IPS DF 6.9 (cell line): ENCODE measurements at regions not wholly inside any gene's neighbourhood (a gene's known extent, or its start where the extent isn't known, plus 50 kb on each side); places are given as distances from the start of the nearest gene placed in this dataset.

Experiments used
- DNase-seq: peaks from one replicate; pipeline ENCODE4 v3.0.0-alpha.2; 2013; ENCODE audit warnings: low read depth, low spot score
- H3K27ac ChIP-seq: one replicate; pipeline ENCODE4 v1.5.1; 2013; ENCODE audit warnings: low read length, control low read depth
- H3K27me3 ChIP-seq: 2 replicates; pipeline ENCODE4 v1.6.1; 2013; ENCODE audit warnings: mild to moderate bottlenecking, low read length; ENCODE audit not compliant: control insufficient read depth, insufficient read depth
- H3K36me3 ChIP-seq: 2 replicates; pipeline ENCODE4 v1.6.1; 2013; ENCODE audit warnings: low read length; ENCODE audit not compliant: control insufficient read depth, insufficient read depth
- H3K4me1 ChIP-seq: 2 replicates; pipeline ENCODE4 v1.6.1; 2013; ENCODE audit warnings: low read length; ENCODE audit not compliant: control insufficient read depth, insufficient read depth
- H3K4me3 ChIP-seq: 2 replicates; pipeline ENCODE4 v1.5.1; 2013; ENCODE audit warnings: mild to moderate bottlenecking, low read length
- H3K9me3 ChIP-seq: 2 replicates; pipeline ENCODE4 v1.6.1; 2013; ENCODE audit warnings: low read length, inconsistent platforms; ENCODE audit not compliant: control insufficient read depth, insufficient read depth
- WGBS: extraction: QIAGEN DNeasy Blood & Tissue Kit; methylation state at CpG from one replicate; pipeline ENCODE4 v1.1.7; 2013; ENCODE audit warnings: mixed read lengths, missing lambda C conversion rate; ENCODE audit not compliant: insufficient read length, insufficient coverage; 5-methylcytosine and 5-hydroxymethylcytosine counted together

DNA sequence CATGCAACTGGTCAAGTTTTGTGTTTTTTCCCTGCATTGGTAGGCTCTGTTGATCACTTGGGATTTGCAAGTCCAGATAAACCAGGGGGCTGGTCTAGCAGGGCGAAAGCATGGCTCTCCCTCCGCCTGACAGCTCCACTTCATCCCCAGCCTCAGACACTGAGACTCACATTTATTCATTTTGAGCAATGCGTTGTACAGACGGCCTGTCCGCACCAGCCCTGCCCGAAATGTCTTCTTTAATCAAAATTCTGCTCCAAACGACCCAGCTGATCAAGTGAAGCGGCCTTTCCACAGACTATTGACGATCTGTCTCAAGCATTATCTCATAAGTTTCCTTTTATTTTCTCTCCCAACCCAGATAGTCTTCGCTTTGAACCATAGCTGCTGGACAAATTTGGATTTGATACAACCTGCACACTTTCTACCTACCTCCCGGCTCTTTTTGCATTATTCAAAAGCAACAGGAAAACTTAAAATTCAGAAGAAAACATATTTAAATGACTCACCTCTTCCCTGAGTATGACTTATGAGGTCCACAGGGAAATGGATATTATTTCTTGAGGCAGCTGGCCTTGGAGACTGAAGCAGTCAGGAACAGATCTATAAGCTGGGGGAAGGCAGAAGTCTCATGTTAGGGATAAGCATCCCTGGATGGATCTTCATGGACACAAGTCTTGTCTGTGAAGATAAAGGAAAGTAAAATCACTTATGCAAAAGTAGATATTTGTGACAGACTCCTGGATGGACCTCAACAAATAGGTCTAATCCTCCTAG is 498.9 kb upstream of the MGMT start:
- no CpG with 5 or more reads among the region's 11 CpGs for WGBS

DNA sequence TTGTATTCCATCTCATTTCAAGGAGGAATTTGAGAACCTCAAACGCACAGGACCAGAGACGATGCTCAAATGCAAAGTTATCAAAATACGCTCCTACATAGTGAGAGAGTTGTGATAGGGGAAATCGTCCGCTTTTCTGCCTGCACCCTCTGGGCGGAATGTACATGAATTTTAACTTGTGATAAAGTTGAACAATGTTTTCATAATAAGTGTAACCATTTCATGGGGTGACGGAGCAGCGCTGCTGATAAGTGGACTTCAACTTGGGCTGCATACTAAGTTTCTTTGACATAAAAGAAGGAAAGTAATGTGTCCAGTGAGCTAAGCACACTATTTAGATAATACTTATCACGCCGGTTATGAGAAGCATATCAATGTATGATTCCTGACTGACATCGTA is 497.5 kb upstream of the MGMT start:
- no peak for DNase-seq
- no CpG with 5 or more reads among the region's 11 CpGs for WGBS
- Histone ChIP-seq H3K9me3 (no peaks in the 10 kb centered on the region), H3K4me3 (no peak overlapping the region), H3K4me1 (no peaks in the 10 kb centered on the region), H3K27ac (no peak overlapping the region), H3K27me3 (no peaks in the 10 kb centered on the region), H3K36me3 (no peaks in the 10 kb centered on the region)

More for the DNA sequence above, 498.9 kb upstream of the MGMT start:
- Histone ChIP-seq H3K36me3 (no peaks in the 10 kb centered on the region), H3K4me1 (no peaks in the 10 kb centered on the region), H3K27me3 (no peaks in the 10 kb centered on the region), H3K27ac (no peak overlapping the region), H3K9me3 (no peaks in the 10 kb centered on the region), H3K4me3 (no peak overlapping the region)
- no peak for DNase-seq

DNA sequence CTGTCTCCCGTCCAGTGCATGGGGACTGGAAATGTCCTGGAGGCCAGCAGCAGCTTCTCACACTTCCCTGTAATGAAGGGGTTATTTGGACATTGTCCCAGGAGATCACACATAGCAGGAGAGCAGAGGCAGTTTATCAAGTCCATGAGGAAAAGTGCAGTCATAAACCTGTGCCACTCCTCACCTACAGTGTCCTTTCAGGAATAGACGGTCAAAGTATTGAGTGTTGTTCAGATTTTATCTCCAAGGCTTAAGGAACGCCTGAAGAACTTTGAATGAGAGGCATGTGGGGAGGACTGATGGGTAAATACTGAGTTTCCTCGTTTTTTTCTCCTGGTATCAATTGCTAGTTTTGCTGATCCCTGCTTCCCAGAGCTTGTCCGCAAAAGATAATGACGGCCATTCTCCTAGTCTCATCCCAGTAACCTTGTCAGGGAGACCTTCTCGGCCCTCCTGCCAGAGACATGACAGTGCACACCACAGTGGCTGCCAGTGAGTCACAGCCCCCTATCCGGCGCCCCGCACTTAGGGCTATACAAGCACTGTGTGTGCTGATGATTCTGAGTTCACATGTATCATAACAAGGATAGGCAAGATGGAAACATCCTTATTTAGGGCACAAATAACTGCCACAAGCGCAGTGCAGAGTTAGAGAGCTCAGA is 495.5 kb upstream of the MGMT start:
- Histone ChIP-seq H3K4me3 (no peak overlapping the region), H3K9me3 (no peaks in the 10 kb centered on the region), H3K36me3 (no peaks in the 10 kb centered on the region), H3K27ac (no peak overlapping the region), H3K4me1 (no peaks in the 10 kb centered on the region), H3K27me3 (no peaks in the 10 kb centered on the region)
- no CpG with 5 or more reads among the region's 11 CpGs for WGBS
- no peak for DNase-seq

DNA sequence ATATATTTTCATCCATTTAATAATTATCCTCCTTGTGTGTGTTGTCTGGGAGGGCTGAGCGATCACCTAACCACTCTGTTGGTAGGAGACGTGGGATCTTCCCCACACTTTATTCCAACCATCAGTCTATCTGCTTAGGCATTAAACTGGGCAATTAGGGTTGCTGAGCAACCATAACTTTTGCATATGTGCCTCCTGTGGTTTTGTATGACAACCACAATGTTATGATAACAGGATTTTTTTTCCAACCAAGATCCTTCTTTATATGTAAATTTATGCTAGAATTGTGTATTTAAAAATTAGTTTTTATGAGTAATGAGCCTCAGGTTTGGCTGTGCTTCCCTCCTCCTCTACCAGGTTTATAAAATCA is 495.0 kb upstream of the MGMT start:
- Histone ChIP-seq H3K4me3 (no peak overlapping the region), H3K4me1 (no peaks in the 10 kb centered on the region), H3K27me3 (no peaks in the 10 kb centered on the region), H3K9me3 (no peaks in the 10 kb centered on the region), H3K27ac (no peak overlapping the region), H3K36me3 (no peaks in the 10 kb centered on the region)
- WGBS, result no CpG with 5 or more reads among the region's 2 CpGs
- DNase-seq, result no peak

DNA sequence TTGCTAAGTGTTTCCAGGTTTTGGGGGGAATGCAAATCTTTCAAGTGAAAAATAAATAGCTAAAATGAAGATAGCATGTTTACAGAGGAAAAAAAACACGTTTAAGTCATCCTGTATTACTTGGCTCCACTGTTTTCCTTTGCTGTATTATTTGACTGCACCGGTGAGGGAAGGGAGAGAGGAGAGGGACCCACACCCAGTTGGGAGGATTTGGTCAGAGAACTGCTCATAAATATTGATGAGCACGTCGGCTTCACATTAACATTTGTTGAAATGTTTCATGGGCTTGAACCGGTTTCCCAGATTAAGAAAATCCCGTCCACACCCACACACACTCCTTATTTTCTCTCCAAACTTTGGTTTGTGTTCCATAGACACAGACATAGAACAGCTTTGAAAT is 493.8 kb upstream of the MGMT start:
- WGBS, result no CpG with 5 or more reads among the region's 6 CpGs
- no peak for DNase-seq
- H3K36me3 ChIP-seq, result no peaks in the 10 kb centered on the region
- H3K27me3 ChIP-seq, result no peaks in the 10 kb centered on the region
- H3K27ac ChIP-seq, result no peak overlapping the region
- no peaks in the 10 kb centered on the region for H3K9me3 ChIP-seq
- no peak overlapping the region for H3K4me3 ChIP-seq
- H3K4me1 ChIP-seq, result no peaks in the 10 kb centered on the region

DNA sequence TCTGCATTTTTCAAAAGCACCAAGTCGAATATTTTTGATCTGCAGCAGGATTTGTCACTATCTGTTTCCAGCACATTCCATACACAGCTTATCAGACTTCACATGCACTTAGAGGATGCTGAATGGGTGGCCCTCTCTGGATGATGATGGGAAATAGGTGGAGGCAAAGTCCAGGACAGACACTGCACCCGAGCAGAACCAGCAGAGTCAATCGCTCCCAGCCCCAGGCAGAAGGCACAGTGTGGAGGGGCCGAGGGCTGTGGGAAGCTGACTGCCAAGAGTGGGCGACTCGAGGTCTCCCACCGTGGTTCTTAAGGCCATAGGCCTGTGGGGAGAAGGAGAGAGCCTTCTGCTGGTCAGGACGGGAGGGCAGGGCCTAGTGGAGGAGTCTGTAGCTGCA is 490.2 kb upstream of the MGMT start:
- Histone ChIP-seq H3K4me1 (no peaks in the 10 kb centered on the region), H3K36me3 (peaks cover 3% of the 10 kb centered on the region; the same call in 1 of the 2 replicates), H3K9me3 (no peaks in the 10 kb centered on the region), H3K4me3 (no peak overlapping the region), H3K27ac (no peak overlapping the region), H3K27me3 (no peaks in the 10 kb centered on the region)
- no CpG with 5 or more reads among the region's 8 CpGs for WGBS
- no peak for DNase-seq

DNA sequence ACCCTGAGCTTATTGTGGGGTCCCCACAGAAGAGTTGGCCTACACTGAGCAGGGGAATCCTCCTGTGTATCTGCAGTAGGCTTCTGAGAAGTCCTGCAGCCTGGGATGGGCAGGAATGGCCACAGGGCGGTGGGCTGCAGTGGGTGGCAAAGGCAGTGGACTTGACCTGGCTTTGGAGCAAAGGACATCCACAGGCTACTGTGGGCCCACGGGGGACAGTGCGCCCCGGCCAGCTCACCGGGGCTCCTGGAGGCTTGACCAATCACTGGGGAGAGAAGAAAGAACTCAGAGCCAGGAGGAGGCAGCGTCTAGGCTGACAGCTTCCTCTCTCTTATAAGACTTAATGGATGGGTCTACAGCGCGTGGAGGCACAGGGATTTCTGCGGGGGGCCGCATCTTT is 488.8 kb upstream of the MGMT start:
- no peak overlapping the region for H3K4me3 ChIP-seq
- no peak overlapping the region for H3K27ac ChIP-seq
- H3K4me1 ChIP-seq, result no peaks in the 10 kb centered on the region
- no CpG with 5 or more reads among the region's 10 CpGs for WGBS
- H3K27me3 ChIP-seq, result no peaks in the 10 kb centered on the region
- DNase-seq, result no peak
- H3K36me3 ChIP-seq, result peaks cover 3% of the 10 kb centered on the region; the same call in 1 of the 2 replicates
- no peaks in the 10 kb centered on the region for H3K9me3 ChIP-seq

DNA sequence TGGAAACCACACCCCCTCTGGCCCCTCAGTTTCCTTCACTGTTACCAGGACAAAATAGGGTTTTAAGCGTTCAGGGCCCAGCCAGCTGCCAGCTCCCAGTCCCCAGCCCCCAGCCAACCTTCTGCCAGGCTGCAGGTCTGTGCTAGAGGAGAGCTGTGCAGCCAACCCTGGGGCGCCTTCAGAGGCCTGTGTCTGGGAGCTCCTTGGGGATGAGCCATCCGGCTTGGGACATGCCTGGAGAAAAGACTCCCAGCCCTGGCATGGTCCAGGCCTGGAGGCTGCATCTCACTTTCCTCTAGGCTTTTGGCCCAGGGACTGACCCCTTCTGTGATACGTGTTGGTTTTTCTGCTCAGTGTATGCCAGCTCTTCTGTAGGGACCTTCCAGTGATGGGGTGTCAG is 487.6 kb upstream of the MGMT start:
- WGBS, result no CpG with 5 or more reads among the region's 4 CpGs

DNA sequence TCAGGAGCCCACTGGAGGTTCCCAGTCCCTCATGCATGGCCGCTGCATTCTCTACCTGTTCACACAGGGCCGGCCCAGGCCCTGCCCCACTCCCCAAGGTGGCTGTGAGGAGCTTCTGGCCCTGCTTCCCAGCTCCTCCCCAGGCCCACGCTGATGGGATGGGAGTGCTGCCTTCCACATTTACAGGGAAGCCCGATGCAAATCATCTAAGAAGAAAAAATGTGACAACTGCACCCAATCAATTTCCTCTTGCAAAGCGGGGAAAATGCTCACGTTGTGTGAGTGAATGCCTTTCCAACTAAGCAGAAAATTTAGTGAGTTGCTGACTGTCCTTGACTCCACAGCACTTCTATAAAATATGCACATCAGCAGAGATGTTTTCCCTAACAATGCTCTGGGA is 485.8 kb upstream of the MGMT start:
- no CpG with 5 or more reads among the region's 6 CpGs for WGBS
- Histone ChIP-seq H3K36me3 (peaks cover 3% of the 10 kb centered on the region; the same call in 1 of the 2 replicates), H3K27ac (no peak overlapping the region), H3K27me3 (no peaks in the 10 kb centered on the region), H3K9me3 (no peaks in the 10 kb centered on the region), H3K4me1 (no peaks in the 10 kb centered on the region), H3K4me3 (no peak overlapping the region)
- DNase-seq, result no peak

More for the DNA sequence above, 487.6 kb upstream of the MGMT start:
- H3K4me3 ChIP-seq, result no peak overlapping the region
- H3K27ac ChIP-seq, result no peak overlapping the region
- H3K4me1 ChIP-seq, result no peaks in the 10 kb centered on the region
- H3K27me3 ChIP-seq, result no peaks in the 10 kb centered on the region
- peaks cover 3% of the 10 kb centered on the region; the same call in 1 of the 2 replicates for H3K36me3 ChIP-seq
- H3K9me3 ChIP-seq, result no peaks in the 10 kb centered on the region
- DNase-seq, result no peak

DNA sequence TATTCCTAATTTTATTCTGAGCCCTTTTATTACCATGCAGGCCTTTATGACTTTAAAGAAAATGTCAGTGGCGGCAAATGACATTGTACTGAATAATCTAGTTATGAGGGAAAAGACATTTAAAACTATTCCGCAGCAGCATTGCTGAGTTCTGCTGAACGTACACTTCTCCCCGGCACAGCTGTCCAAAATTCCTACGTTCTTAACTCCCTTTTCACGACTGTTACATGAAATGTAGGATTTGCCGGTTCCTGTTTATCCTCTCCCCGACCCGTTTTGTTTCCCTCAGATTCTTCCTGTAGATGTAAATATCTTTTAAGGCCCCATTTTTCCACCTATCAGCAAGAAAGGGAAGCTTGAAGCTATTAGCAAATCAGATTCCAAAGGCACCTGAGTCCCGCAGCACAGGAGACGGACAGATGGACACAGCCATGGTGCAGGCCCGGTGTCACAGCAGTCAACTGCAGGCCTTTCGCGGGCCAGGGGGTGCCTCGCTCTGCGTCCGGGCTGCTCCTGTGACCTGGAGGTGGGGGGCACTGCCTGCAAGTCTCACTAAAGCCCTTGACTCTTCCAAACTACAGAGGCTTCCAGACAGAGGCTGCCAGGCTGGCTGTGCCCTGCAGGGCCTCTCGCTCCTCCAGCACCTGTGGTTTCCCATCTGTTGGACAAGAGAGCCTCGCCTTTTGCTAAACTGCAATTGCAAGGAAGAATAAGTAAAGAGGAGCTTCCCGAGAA is 485.0 kb upstream of the MGMT start:
- H3K27ac ChIP-seq, result no peak overlapping the region
- H3K4me3 ChIP-seq, result no peak overlapping the region
- H3K9me3 ChIP-seq, result no peaks in the 10 kb centered on the region
- no CpG with 5 or more reads among the region's 20 CpGs for WGBS
- DNase-seq, result no peak
- H3K36me3 ChIP-seq, result peaks cover 3% of the 10 kb centered on the region; the same call in 1 of the 2 replicates
- H3K27me3 ChIP-seq, result no peaks in the 10 kb centered on the region
- no peaks in the 10 kb centered on the region for H3K4me1 ChIP-seq
